HK-2 (cell line): ENCODE measurements at regions not wholly inside any gene's neighbourhood (a gene's known extent, or its start where the extent isn't known, plus 50 kb on each side); places are given as distances from the start of the nearest gene placed in this dataset.

Source experiments
- DNase-seq: peaks from one replicate; pipeline ENCODE4 v3.0.0-alpha.2; 2018; ENCODE audit not compliant: unreplicated experiment

- no peak for DNase-seq
Observed at GRCh38 chr5:162485666-162486292, 418.2 kb downstream of the GABRG2 start.

- DNase-seq: no peak
Observed at GRCh38 chr5:162487528-162488525, 420.3 kb downstream of the GABRG2 start.

- DNase-seq: no peak
Observed at GRCh38 chr5:162496100-162496808, 428.7 kb downstream of the GABRG2 start.

- no peak for DNase-seq
Observed at GRCh38 chr5:162497455-162497854, 429.9 kb downstream of the GABRG2 start.

- no peak for DNase-seq
Observed at GRCh38 chr5:162502780-162503179, 435.2 kb downstream of the GABRG2 start.

GRCh38 chr5:162503796-162504195 is 436.2 kb downstream of the GABRG2 start:
- DNase-seq: no peak

GRCh38 chr5:162512935-162513565 is 445.5 kb downstream of the GABRG2 start:
- no peak for DNase-seq

- no peak for DNase-seq
Observed at GRCh38 chr5:162514116-162514515, 446.5 kb downstream of the GABRG2 start.

- no peak for DNase-seq
Observed at GRCh38 chr5:162520878-162521277, 453.3 kb downstream of the GABRG2 start.

GRCh38 chr5:162529209-162529608 is 461.6 kb downstream of the GABRG2 start:
- DNase-seq: no peak

GRCh38 chr5:162529886-162530285 is 462.3 kb downstream of the GABRG2 start:
- no peak for DNase-seq

- DNase-seq: no peak
Observed at GRCh38 chr5:162543437-162543836, 475.9 kb downstream of the GABRG2 start.

- DNase-seq: no peak
Observed at GRCh38 chr5:162544905-162545304, 477.3 kb downstream of the GABRG2 start.

GRCh38 chr5:162550236-162550635 is 482.7 kb downstream of the GABRG2 start:
- no peak for DNase-seq

- no peak for DNase-seq
Observed at GRCh38 chr5:162558120-162558519, 490.5 kb downstream of the GABRG2 start.

GRCh38 chr5:162567644-162568043 is 500.1 kb downstream of the GABRG2 start:
- no peak for DNase-seq

GRCh38 chr5:162573758-162574157 is 506.2 kb downstream of the GABRG2 start:
- no peak for DNase-seq

GRCh38 chr5:162591724-162592123 is 524.2 kb downstream of the GABRG2 start:
- no peak for DNase-seq

GRCh38 chr5:162593881-162594280 is 526.3 kb downstream of the GABRG2 start:
- no peak for DNase-seq

GRCh38 chr5:162603443-162604070 is 536.0 kb downstream of the GABRG2 start:
- no peak for DNase-seq

- no peak for DNase-seq
Observed at GRCh38 chr5:162607879-162608278, 540.3 kb downstream of the GABRG2 start.
